ENCODE measurements at regions not wholly inside any gene's neighbourhood (a gene's known extent, or its start where the extent isn't known, plus 50 kb on each side); places are given as distances from the start of the nearest gene placed in this dataset.

- Mint-ChIP-seq H3K9me3 (peaks cover 3% of the 10 kb centered on the region; the same call in 2 of the 3 replicates), H3K27me3 (ENCODE audit: insufficient read depth, low read depth, poor library complexity) (peaks cover 2% of the 10 kb centered on the region), H3K4me1 (peaks cover 7% of the 10 kb centered on the region; the same call in 2 of the 3 replicates), H3K36me3 (ENCODE audit: low read depth) (no peaks in the 10 kb centered on the region), H3K4me3 (no peak overlapping the region), H3K27ac (no peak overlapping the region)
- Histone ChIP-seq H3F3A (replicated peaks; ENCODE audit: low read depth) (no peaks in the 10 kb centered on the region), H3K27me3 (ENCODE audit: insufficient read depth) (no peaks in the 10 kb centered on the region), H3K4me2 (no peak overlapping the region), H3K27ac (ENCODE audit: low read depth) (no peak overlapping the region), H3K79me2 (replicated peaks; ENCODE audit: insufficient read depth) (no peaks in the 10 kb centered on the region), H4K20me1 (replicated peaks; ENCODE audit: insufficient read depth) (no peaks in the 10 kb centered on the region), H3K9me2 (ENCODE audit: insufficient read depth) (no peaks in the 10 kb centered on the region), H3K4me3 (no peak overlapping the region), H2AFZ (no peak overlapping the region), H3K4me1 (ENCODE audit: insufficient read depth) (peaks cover 9% of the 10 kb centered on the region; the same call in 1 of the 2 replicates), H3K36me3 (ENCODE audit: insufficient read depth) (no peaks in the 10 kb centered on the region)
- DNase-seq (ENCODE audit: low spot score): no peak
- no peak for ATAC-seq
- no peak for TF ChIP-seq CREB1 (CRISPR knock-in tag; IDR thresholded peaks at IDR 0.05; ENCODE audit: low read depth)
- no peak for TF ChIP-seq POLR2AphosphoS5 (IDR thresholded peaks at IDR 0.05; ENCODE audit: low read depth)
- TF ChIP-seq CTCF (conservative IDR thresholded peaks at IDR 0.05; ENCODE audit: low read depth in 2 of 2): no peak
- TF ChIP-seq EZH2phosphoT487 (IDR thresholded peaks at IDR 0.05; ENCODE audit: unreplicated experiment): no peak
- TF ChIP-seq NANOG (IDR thresholded peaks at IDR 0.05; ENCODE audit: borderline replicate concordance): no peak
- no peak for TF ChIP-seq ZNF462 (CRISPR knock-in tag; IDR thresholded peaks at IDR 0.05)
- TF ChIP-seq ZNF331 (CRISPR knock-in tag; IDR thresholded peaks at IDR 0.05; ENCODE audit: low read depth): no peak
These were observed 566.1 kb upstream of the CA10 start for GRCh38 chr17:52724578-52724977.

Data from GM23338 (cell line).